Hematopoietic multipotent progenitor cell treated with erythropoietin and hydrocortisone succinate and interleukin-3 and kit ligand, for 4 days (in vitro differentiated cells): ENCODE measurements at regions not wholly inside any gene's neighbourhood (a gene's known extent, or its start where the extent isn't known, plus 50 kb on each side); places are given as distances from the start of the nearest gene placed in this dataset.
"Not testable (repeated sequence)": the region's sequence is repeated elsewhere in the genome, so short reads cannot be mapped to it uniquely, and the experiment has no call there.

Experiments used
- DNase-seq: peaks from one replicate; pipeline ENCODE4 v3.0.0-alpha.2; 2015

DNA sequence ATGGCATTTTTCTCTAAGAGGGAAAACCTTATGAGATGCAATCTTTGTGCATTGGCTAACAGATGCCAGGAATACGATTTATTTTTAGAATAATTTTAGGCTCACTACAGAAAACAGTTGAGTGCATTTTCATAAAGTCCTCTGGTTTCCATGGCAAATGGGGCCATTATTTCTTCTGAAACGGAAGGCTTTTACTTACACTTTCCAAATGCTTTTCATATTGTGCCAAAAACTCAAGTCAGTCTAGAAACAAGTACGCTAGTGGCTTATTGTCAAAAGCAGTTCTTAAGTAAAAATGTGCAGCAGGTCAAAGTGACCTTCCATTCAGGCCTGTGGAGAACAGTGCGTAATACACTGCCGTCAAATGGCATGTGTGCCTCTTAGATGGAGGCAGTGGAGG lies 628.7 kb downstream of the EFNB2 start:
- no peak for DNase-seq

GRCh38 chr13:105904034-105904742 lies 631.3 kb downstream of the EFNB2 start:
- DNase-seq, result no peak

DNA sequence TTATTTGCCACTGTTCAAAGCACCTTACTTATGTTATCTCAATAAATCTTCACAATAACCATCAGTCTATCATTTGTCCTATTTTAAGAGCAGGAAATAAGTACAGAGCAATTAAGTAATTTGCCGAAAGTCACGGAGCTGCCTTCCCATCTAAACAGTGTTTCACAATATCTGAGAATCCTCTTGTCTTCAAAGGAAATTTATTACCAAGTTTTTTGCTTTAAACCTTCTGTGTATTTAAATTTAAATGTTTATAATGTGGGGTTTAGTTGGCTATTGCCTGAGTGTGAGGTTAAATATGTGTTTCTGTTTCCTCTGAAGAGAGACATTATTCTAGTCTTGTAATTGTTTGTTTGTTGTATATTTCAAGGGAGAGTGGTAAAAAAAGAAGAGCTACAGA lies 633.1 kb downstream of the EFNB2 start:
- DNase-seq, result no peak

- DNase-seq, result no peak
Measured at GRCh38 chr13:105897575-105897974, 637.9 kb downstream of the EFNB2 start.

- no peak for DNase-seq
Measured at GRCh38 chr13:105894697-105895096, 640.8 kb downstream of the EFNB2 start.

GRCh38 chr13:105890509-105890908 lies 645.0 kb downstream of the EFNB2 start:
- no peak for DNase-seq

DNA sequence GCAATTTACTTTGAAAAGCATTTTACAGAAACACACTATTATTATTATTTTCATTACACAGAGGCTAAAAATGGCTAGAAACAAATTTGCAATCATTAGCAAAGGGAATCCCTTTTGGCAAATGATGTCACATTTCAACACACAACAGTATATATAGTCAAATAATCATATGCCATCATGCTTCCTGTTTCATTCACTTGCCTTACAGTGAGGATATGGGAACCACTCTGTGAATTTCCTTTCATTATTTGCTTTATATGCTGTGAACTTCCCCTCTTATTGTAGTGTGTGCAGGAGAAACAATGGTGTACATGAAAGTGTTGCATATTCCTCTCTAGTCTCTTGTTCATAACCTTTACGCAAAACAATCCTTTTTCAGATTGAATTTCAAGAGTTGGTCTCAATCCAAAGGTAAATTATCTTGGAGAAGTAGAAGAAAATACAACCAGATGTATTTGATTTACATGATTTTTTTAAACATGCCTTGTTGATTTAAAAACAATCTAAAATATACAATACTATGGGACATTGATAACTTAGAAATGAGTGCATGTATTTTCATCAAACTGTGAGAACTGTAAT lies 657.3 kb downstream of the EFNB2 start:
- DNase-seq, result no peak

DNA sequence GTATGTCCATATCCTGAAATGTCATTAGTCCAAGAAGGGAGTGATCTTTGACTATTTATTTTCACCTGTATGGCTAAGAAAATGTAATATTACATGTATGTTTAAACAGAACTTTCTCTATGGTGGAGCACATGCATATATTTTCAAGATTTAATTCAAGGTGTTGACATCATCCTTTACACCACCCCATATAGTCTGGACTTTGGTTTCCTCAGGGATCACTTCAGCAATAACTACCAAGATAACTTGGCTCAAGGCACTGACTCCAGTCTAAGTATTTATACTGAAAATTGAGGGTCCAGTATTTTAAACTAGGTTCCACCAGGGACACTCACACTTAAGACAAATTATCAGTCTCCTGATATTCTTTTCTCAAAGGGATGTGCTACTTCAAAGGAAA lies 660.6 kb downstream of the EFNB2 start:
- DNase-seq, result no peak

GRCh38 chr13:105871768-105872167 lies 663.7 kb downstream of the EFNB2 start:
- no peak for DNase-seq

GRCh38 chr13:105871326-105871725 lies 664.1 kb downstream of the EFNB2 start:
- DNase-seq, result no peak

DNA sequence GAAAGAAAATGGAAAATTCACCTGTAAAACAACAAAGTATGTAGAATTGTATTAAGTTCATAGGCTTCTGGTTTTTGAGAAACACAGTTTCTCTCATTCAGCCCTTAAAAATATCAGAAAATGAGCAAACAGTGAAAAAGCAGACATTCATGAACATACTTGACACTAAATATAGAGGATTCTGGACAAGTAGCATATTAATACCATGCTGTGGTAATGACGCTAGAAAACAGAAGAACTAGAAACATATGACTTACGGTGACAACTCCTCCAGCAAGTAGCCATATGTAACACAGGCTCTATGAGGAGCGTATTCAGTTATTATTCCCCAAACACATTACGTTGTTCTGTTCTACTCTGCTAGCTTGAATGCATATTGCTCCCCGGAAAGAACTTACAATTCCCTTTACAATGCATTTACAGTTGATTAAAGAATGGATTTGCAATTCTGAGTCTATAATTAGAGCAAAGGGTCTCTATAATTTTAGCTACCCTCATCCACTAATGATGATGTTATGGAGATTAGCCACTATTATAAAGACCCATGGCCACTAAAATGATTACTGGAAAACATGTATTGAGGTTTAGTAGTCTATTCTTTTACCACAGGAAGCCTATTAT lies 672.1 kb downstream of the EFNB2 start:
- no peak for DNase-seq

- DNase-seq, result no peak
Measured at GRCh38 chr13:105848494-105848893, 687.0 kb downstream of the EFNB2 start.

DNA sequence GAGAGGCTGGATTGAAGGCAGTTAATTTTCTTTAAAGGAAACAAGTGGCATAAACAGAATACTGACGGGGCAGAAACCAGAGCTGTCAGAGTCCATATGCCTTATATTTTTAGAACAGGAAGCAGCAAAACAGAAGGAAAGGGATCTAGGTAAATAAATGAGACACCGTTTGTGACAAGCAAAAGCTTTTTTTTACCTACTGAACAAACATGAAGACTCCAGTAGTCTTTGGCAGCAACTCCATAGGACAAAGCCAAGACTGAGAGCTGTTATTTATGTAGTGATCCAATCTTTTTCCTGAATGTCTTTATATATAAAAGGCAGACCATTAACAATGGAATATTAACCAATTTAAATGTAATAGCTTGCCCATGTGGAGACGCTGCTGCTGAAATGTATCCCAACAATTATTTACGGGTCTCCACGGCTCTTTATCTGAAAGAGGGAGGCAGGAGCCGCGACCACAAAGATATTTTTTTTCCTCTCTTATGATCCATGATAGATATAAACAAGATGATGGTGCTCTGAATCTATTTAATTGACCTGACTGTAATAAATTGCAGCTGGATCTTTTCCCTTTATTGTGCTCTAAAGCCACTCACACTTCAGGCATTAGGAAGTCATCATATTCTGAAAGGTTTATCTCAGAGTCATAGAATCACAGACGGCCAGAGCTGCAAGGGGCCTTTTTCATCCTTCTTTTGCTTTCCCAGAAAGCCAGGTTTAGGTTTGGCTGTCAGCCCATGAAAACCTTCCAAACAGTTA lies 687.8 kb downstream of the EFNB2 start:
- DNase-seq, result no peak

GRCh38 chr13:105846923-105847322 lies 688.5 kb downstream of the EFNB2 start:
- DNase-seq, result no peak

DNA sequence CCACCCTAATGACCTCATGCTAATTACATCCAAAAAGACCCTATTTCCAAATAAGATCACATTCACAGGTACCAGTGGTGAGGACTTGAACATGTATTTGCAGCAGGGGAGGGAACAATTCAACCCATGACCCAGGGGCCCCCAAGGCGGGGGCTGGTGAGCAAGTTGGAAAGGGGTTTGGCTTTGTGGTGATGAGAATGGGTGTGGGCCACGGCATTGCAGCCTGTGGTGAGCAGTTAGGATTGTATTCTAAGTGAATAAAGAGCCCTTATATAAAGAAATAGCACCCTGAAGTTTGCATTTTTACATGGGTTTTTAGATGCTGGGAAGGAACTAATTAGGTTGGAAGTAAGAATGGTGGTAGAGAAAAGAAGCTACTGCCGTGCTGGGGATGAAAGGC lies 694.2 kb downstream of the EFNB2 start:
- no peak for DNase-seq

GRCh38 chr13:105838231-105838630 lies 697.2 kb downstream of the EFNB2 start:
- DNase-seq, result no peak

DNA sequence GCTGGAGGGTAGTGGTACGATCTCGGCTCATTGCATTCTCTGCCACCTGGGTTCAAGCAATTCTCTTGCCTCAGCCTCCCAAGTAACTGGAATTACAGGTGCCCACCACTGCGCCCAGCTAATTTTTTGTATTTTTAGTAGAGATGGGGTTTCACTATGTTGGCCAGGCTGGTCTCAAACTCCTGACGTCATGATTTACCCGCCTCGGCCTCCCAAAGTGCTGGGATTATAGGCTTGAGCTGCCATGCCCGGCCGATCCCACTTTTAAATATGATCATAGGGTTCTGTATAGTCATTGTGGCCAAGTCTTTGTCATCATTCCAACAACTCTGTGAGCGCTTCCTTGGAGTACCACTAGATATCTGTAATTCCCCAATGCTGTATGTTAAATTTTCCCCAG lies 698.2 kb downstream of the EFNB2 start:
- not testable (repeated sequence) for DNase-seq

GRCh38 chr13:105830821-105831220 lies 704.6 kb downstream of the EFNB2 start:
- no peak for DNase-seq

- DNase-seq, result no peak
Measured at GRCh38 chr13:105827111-105827809, 708.2 kb downstream of the EFNB2 start.

DNA sequence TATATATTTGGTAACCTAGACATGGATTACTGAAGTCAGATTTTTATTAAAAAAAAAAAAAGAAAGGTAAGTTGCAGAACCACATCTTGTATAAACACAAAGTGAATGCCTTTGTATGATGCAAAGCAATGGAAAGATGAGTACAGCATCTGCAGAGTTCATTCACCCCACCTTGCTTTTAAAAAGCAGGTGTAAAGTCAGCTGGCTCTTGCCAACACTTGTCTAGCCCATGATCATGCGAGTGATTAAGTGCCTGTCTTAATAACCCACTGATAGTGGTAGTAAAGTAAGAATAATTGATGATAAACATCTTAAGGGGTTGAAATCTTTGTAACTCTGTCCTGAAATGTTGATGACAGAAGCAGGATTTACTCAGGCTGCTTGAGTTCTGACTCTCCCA lies 710.4 kb downstream of the EFNB2 start:
- DNase-seq, result no peak

DNA sequence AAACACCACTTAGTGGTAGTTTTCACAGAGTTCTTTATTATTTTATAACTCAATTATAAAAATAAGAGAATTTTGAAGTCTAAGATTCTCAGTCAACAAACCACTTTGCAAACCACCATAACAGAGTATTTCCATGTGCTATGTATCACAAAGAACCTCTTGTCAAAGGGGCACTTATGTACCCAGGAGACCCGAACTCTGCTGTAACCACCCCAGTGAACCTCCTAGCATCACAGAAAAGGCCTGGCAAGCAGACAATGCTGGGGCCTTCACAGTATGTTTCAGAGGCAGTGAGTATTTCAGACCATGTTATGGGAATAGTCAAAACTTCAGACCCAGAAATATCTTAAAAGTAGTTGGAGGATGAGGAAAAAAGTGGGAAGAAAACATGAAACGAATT lies 714.1 kb downstream of the EFNB2 start:
- no peak for DNase-seq

GRCh38 chr13:105820415-105820814 lies 715.0 kb downstream of the EFNB2 start:
- DNase-seq, result no peak

DNA sequence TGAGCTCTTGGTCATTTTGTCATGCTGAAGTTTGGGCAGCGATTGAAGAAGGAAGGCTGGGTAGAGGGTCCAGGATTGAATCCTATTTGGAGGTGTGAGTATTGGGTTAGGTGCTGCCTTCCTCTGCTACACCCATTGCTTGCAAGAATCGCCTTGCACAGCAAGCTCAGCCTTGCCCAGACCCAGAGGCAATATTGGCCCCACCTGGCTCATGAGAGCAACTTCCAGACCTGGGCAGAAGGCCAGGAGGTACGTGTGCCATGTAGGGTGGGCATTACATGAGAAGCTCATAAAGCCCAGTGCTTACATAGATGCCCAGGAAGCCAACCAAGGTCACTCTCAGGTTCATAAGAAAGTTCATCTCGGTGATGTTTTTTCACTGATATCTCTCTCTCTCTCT lies 718.0 kb downstream of the EFNB2 start:
- no peak for DNase-seq
